ENCODE measurements at regions not wholly inside any gene's neighbourhood (a gene's known extent, or its start where the extent isn't known, plus 50 kb on each side); places are given as distances from the start of the nearest gene placed in this dataset.
A peak's percentile ranks its signal among the peaks of the same experiment; 100 is the strongest.
"Not testable (repeated sequence)": the region's sequence is repeated elsewhere in the genome, so short reads cannot be mapped to it uniquely, and the experiment has no call there.

DNA sequence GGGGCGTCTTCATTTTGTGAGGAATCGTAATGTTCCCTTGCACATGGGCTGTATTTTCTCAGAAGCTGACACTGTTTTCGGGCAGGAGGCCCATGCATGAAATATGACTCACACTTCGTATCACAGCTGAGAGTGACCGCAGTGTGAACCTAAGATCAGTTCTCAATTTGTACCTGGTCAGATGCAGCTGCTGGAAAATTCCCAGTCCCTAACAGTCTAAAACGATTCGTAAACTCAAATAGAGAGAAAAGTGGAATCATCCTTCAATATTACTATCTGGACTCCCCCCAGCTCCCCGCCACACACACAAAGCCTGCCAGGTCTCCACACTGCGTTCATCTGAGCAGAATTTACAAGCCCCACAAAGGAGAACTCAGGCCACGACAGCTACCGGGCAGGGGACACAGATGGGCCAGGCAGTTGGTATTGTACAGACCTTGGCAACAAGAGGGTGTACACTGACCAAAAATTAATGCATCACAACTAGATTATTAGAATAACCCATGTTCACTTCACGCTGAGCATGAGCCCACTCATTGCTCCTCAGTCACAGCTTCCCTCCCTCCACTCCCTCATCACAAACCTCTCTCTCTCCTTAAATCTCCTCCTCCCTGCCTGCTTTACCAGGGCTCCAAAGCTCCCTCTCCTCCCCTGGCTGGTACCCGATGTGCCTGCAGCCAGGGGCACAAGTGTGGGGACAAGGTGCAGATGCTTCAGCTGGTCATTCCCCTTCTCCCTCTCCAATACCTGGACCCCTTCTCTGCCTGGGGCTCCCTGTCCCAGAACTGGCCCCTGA, 488.4 kb downstream of the PREX1 start:
- DNase-seq (ENCODE audit: low read depth in 2 of 3, low spot score in 2 of 3), result no peak

GRCh38 chr20:48338717-48339116, 489.1 kb downstream of the PREX1 start:
- DNase-seq (ENCODE audit: low read depth in 2 of 3, low spot score in 2 of 3), result no peak

DNA sequence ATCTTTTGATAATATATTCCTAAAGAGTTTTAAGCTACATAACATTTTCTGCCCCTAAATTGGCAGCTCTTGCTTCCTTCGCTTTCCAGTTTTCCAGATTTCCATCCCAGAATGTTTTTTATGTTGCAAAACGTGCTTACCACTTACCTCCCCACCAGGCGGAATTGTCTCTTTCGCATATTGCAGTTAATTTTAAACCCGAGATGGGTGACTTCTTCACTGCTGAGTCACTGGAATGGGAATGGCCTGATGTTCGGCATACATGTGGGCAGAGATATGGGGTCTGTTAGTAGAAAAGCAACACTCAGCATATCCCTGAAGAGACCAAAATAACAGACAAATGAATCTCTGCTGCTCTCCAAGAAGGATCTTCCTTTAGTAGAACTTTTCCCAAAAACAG, 491.2 kb downstream of the PREX1 start:
- DNase-seq (ENCODE audit: low read depth in 2 of 3, low spot score in 2 of 3), result no peak

- no peak for DNase-seq (ENCODE audit: low read depth in 2 of 3, low spot score in 2 of 3)
These were observed 492.3 kb downstream of the PREX1 start for GRCh38 chr20:48335308-48336050.

- no peak for DNase-seq (ENCODE audit: low read depth in 2 of 3, low spot score in 2 of 3)
These were observed 494.1 kb downstream of the PREX1 start for GRCh38 chr20:48333707-48334106.

- DNase-seq (ENCODE audit: low read depth in 2 of 3, low spot score in 2 of 3), result no peak
These were observed 495.2 kb downstream of the PREX1 start for GRCh38 chr20:48332555-48332954.

DNA sequence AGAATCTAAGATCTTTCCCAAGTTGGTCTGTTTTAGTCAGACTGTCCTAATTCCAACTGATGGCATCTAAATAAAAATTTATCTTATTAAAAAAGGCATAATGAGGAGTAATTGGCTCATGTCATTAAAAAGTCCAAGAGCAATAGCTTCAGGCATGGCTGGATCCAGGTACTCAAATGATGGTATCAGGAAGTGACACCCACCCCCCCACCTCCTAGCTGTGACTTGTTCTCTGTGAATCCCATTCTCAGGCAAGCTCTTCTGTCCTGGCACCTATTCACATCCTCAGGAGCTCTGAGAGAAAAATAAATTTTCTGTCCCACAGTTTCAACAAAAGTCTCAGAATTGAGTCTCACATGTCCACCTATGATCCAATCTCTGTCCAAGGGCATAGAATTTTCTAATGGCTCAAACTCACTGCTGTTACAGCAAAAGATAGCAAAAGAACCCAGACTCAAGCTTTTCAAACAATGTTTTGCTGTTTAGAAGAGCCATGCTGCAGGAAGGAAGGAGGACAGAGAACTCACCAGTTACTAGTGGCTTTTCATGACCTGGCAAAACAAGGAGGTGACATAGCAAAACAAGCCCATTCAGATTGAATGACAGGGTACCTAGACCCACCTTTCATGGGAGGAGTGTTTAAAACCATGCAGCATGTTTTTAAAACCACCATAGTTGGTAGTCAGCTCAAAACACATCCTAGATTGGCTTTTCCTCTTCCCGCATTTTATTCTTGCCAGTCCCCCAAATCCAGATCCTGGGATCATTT, 496.1 kb downstream of the PREX1 start:
- no peak for DNase-seq (ENCODE audit: low read depth in 2 of 3, low spot score in 2 of 3)

GRCh38 chr20:48329676-48330664, 497.8 kb downstream of the PREX1 start:
- peak in 1 of 3 donors; percentile 22 for DNase-seq (ENCODE audit: low read depth in 2 of 3, low spot score in 2 of 3)

DNA sequence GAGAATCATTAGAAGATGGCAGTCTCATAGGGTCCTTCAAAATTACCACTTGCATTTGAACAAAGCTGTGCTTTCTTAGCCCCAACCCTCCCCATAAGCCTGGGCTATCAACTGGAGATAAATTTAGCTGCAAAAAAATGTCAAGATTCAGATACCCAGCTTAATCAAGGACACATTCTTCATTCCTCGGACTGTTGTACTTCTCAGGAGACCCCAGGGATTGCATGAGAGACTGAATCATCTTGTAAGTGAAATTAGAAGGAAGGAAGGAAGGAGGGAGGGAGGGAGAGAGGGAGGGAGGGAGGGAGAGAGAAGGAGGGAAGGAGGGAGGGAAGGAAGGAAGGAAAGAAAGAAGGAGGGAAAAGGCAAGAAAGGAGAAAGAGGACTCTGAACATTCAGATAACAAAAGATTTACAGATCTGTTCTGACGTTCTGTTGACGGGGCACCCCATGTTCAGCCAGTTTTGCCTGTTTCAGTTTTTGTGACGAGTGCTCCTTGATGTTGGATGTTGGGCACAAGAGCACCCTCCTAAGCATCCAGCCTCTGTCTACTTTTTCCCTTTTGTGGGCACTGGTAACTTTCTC, 498.7 kb downstream of the PREX1 start:
- DNase-seq (ENCODE audit: low read depth in 2 of 3, low spot score in 2 of 3), result no peak

GRCh38 chr20:48327848-48328247, 500.0 kb downstream of the PREX1 start:
- DNase-seq (ENCODE audit: low read depth in 2 of 3, low spot score in 2 of 3), result not testable (repeated sequence)

DNA sequence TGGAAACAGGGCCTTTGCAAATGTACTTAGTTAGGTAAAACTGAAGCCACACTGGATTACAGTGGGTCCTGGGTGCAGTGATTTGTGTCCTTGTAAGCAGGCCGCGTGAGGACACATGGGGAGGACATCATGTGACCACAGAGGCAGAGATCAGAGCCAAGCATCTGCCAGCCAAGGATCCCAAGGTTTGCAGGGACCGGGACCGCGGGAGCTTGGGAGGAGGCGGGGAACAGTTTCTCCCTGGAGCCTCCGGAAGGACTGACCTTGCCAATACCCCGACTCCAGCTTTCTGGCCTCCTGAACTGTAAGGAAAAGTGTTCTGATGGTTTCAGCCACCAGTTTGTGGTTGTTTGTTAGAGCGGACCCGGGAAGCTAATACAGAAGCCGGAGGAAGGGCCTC, 500.9 kb downstream of the PREX1 start:
- DNase-seq (ENCODE audit: low read depth in 2 of 3, low spot score in 2 of 3), result no peak

GRCh38 chr20:48326434-48326691, 501.4 kb downstream of the PREX1 start:
- DNase-seq (ENCODE audit: low read depth in 2 of 3, low spot score in 2 of 3), result no peak

- DNase-seq (ENCODE audit: low read depth in 2 of 3, low spot score in 2 of 3), result no peak
These were observed 502.0 kb downstream of the PREX1 start for GRCh38 chr20:48325656-48326433.

- no peak for DNase-seq (ENCODE audit: low read depth in 2 of 3, low spot score in 2 of 3)
These were observed 503.1 kb downstream of the PREX1 start for GRCh38 chr20:48324744-48325143.

- DNase-seq (ENCODE audit: low read depth in 2 of 3, low spot score in 2 of 3), result no peak
These were observed 506.5 kb downstream of the PREX1 start for GRCh38 chr20:48321271-48321670.

- no peak for DNase-seq (ENCODE audit: low read depth in 2 of 3, low spot score in 2 of 3)
These were observed 507.7 kb downstream of the PREX1 start for GRCh38 chr20:48319943-48320584.

DNA sequence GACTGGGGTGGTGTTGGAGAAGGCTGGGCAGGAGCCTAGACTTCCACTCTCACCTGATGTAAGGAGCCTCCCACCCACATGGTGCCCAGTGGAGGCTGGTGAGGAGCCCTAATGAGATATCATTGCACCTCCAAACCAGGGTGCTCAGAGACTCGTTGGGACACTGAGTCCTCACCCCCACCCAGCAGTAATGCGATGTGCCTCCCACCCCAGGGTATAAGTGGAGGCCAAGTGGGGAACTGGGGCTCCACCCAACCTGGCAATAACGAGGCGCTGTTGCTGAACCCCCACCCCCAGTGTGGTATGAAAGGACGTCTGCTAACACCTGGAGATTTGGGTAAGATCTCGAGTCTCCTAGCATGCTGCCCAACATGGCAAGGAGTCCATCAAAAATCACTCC, 510.2 kb downstream of the PREX1 start:
- DNase-seq (ENCODE audit: low read depth in 2 of 3, low spot score in 2 of 3), result no peak

- no peak for DNase-seq (ENCODE audit: low read depth in 2 of 3, low spot score in 2 of 3)
These were observed 512.7 kb downstream of the PREX1 start for GRCh38 chr20:48314925-48315592.

Measured in hematopoietic multipotent progenitor cell (in vitro differentiated cells).